ENCODE measurements at regions not wholly inside any gene's neighbourhood (a gene's known extent, or its start where the extent isn't known, plus 50 kb on each side); places are given as distances from the start of the nearest gene placed in this dataset.

DNA sequence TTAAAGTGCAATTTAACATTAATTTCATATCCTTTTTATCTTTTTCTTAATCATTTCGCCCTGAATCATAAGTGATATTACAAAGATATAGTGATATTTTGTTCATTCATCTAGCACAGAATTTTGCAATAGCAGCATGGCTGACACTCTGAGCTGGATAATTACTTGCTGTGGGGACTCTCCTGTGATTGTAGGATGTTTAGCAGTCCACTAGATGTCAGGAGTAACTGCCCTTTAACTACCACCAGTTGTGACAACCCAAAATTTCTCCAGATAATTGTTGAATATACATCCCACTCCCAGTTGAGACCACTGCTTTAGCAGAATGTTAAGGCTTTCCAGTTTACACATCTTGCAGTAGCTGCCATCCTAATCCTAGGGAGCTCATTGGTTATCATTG is 196.8 kb upstream of the MBNL1 start:
- Histone ChIP-seq H3K27ac (no peak overlapping the region), H3K4me3 (no peak overlapping the region), H3K4me1 (peaks cover 0 to 20% (median 5%) of the 10 kb centered on the region in 4 donors), H3K36me3 (no peaks in the 10 kb centered on the region), H3K27me3 (no peaks in the 10 kb centered on the region), H3K9me3 (no peaks in the 10 kb centered on the region)
- TF ChIP-seq POLR2A (IDR thresholded peaks at IDR 0.05) = no peak
- TF ChIP-seq, protein P1, sequence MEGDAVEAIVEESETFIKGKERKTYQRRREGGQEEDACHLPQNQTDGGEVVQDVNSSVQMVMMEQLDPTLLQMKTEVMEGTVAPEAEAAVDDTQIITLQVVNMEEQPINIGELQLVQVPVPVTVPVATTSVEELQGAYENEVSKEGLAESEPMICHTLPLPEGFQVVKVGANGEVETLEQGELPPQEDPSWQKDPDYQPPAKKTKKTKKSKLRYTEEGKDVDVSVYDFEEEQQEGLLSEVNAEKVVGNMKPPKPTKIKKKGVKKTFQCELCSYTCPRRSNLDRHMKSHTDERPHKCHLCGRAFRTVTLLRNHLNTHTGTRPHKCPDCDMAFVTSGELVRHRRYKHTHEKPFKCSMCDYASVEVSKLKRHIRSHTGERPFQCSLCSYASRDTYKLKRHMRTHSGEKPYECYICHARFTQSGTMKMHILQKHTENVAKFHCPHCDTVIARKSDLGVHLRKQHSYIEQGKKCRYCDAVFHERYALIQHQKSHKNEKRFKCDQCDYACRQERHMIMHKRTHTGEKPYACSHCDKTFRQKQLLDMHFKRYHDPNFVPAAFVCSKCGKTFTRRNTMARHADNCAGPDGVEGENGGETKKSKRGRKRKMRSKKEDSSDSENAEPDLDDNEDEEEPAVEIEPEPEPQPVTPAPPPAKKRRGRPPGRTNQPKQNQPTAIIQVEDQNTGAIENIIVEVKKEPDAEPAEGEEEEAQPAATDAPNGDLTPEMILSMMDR (IDR thresholded peaks at IDR 0.05) = peak in 1 of 4 experiments; percentile 27
- intact Hi-C loops (cut with DNase I) = loop anchor here (5.0 kb wide), 1 partner anchor 375 kb away; no protein-coding TSS in a partner anchor
- no peak for DNase-seq
- WGBS, 2 donors = 65 to 69% methylated on average over 1 of the region's 1 CpG

DNA sequence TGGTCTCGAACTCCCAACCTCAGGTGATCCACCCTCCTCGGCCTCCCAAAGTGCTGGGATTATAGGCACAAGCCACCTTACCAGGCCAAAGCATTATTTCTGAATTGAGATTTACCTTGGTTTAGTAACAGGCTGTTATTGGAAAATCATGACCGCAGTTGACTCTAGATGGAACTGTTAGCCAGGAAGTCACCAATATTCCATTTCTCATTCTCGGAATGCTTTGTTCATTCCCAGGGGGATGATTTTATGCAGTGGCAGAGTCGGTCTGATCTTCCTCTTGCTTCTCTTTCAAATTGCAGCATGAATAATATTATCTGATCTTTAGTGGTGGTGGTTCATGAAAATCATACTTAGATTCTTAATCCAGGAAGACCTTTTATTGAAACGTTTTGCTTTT is 195.5 kb upstream of the MBNL1 start:
- intact Hi-C loops (cut with DNase I) = loop anchor here (5.0 kb wide), 1 partner anchor 374 kb away; no protein-coding TSS in a partner anchor
- WGBS, 2 donors = 78 to 89% methylated on average over 6 of the region's 6 CpGs
- Histone ChIP-seq H3K27ac (peak overlapping the region in 1 of 4 donors; percentile 4), H3K27me3 (no peaks in the 10 kb centered on the region), H3K9me3 (no peaks in the 10 kb centered on the region), H3K4me1 (peaks cover 0 to 24% (median 5%) of the 10 kb centered on the region in 4 donors), H3K4me3 (no peak overlapping the region), H3K36me3 (no peaks in the 10 kb centered on the region)
- no peak for TF ChIP-seq POLR2AphosphoS5 (IDR thresholded peaks at IDR 0.05)
- TF ChIP-seq, protein P1 (IDR thresholded peaks at IDR 0.05) = no peak
- TF ChIP-seq EP300 (IDR thresholded peaks at IDR 0.05) = no peak
- TF ChIP-seq POLR2A (IDR thresholded peaks at IDR 0.05) = no peak
- no peak for DNase-seq

DNA sequence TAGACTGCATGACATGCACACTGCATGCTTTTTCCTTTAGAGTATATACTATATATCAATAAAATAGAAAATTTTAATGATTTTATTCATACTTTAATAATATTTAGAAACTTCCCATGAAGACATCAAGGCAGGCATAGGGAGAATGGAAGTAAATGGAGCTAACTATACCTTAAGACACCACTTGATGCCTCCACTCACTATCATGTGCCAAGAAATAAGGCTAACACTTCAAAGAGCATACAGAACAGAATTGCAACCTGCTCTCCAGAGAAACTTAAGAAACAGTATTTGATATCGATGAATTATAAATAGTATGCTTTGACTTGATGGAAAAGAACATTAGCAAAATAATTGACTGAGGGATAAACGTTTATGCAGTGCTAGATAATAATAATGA is 192.6 kb upstream of the MBNL1 start:
- intact Hi-C loops (cut with DNase I) = no loop called here
- DNase-seq = no peak
- Histone ChIP-seq H3K9me3 (no peaks in the 10 kb centered on the region), H3K4me3 (no peak overlapping the region), H3K27ac (peak overlapping the region in 2 of 4 donors; percentile 38 to 46), H3K27me3 (no peaks in the 10 kb centered on the region), H3K4me1 (peaks cover 0 to 24% (median 5%) of the 10 kb centered on the region in 4 donors), H3K36me3 (no peaks in the 10 kb centered on the region)
- WGBS, 2 donors = 79 to 89% methylated on average over 2 of the region's 2 CpGs
- TF ChIP-seq POLR2A (IDR thresholded peaks at IDR 0.05) (no peak), POLR2AphosphoS5 (IDR thresholded peaks at IDR 0.05) (no peak), EP300 (IDR thresholded peaks at IDR 0.05) (no peak)
- TF ChIP-seq, protein P1 (IDR thresholded peaks at IDR 0.05) = no peak

DNA sequence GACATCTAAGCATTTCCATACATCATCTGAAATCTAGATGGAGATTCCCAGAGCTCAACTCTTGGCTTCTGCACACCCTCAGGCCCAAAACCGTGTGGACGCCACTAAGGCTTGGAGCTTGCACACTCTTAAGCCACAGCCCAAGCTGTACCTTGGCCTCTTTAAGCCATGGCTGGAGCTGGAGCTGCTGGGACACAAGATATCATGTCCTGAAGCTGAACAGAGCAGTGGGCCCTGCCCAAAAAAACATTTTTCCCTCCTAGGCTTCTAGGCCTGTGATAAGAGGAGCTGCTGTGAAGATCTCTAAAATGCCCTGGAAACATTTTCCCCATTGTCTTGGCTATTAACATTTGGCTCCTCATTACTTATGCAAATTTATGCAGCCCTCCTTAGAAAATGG is 188.7 kb upstream of the MBNL1 start:
- Histone ChIP-seq H3K27me3 (no peaks in the 10 kb centered on the region), H3K9me3 (no peaks in the 10 kb centered on the region), H3K4me1 (peaks cover 0 to 14% (median 0%) of the 10 kb centered on the region in 4 donors), H3K36me3 (no peaks in the 10 kb centered on the region), H3K27ac (no peak overlapping the region), H3K4me3 (no peak overlapping the region)
- intact Hi-C loops (cut with DNase I) = no loop called here
- whole genome bisulfite sequencing, 2 donors = 99% methylated on average over 2 of the region's 2 CpGs
- DNase-seq = no peak
- no peak for TF ChIP-seq POLR2A (IDR thresholded peaks at IDR 0.05)
- TF ChIP-seq, protein P1 (IDR thresholded peaks at IDR 0.05) = no peak
- no peak for TF ChIP-seq POLR2AphosphoS5 (IDR thresholded peaks at IDR 0.05)
- no peak for TF ChIP-seq EP300 (IDR thresholded peaks at IDR 0.05)

DNA sequence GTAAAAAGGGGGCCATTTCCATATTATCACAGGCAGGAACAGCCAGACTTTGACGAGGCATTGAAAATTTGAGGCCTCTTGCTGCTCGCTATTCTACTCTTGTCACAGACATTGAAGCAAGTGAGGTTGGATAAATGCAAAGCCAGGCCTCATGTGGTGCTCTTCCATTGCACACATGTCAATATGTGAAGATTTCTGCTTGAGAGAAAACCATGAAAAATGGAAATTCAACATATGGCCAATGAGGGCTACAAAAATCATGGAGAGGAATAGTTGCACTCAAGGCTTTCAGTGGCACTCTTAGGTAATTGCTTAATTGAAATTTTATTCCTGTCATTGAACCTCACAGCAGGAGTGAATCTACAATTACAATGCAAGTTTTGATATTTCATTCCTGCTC is 185.6 kb upstream of the MBNL1 start:
- Histone ChIP-seq H3K4me3 (no peak overlapping the region), H3K27me3 (no peaks in the 10 kb centered on the region), H3K36me3 (no peaks in the 10 kb centered on the region), H3K27ac (no peak overlapping the region), H3K9me3 (no peaks in the 10 kb centered on the region), H3K4me1 (peaks cover 0 to 6% (median 0%) of the 10 kb centered on the region in 4 donors)
- DNase-seq = no peak
- intact Hi-C loops (cut with DNase I) = no loop called here
- WGBS, 2 donors = 68 to 93% methylated on average over 2 of the region's 2 CpGs
- no peak for TF ChIP-seq EP300 (IDR thresholded peaks at IDR 0.05)
- TF ChIP-seq POLR2A (IDR thresholded peaks at IDR 0.05) = no peak
- TF ChIP-seq, protein P1 (IDR thresholded peaks at IDR 0.05) = no peak
- TF ChIP-seq POLR2AphosphoS5 (IDR thresholded peaks at IDR 0.05) = no peak
